Adrenal gland (tissue), 5 donors: ENCODE measurements at regions not wholly inside any gene's neighbourhood (a gene's known extent, or its start where the extent isn't known, plus 50 kb on each side); places are given as distances from the start of the nearest gene placed in this dataset.

ENCODE experiments used
- CTCF ChIP-seq, 6 experiments: fragments of 450-650 bp in 4 of 6; fragments of 200-600 bp in 2 of 6; sonication (generic) in 1 of 6; IDR thresholded peaks; 1 replicate in 5 of 6; 2 replicates in 1 of 6; pipeline versions ENCODE4 v1.5.1 to v1.8.0; 2016 to 2021; ENCODE audit warnings: antibody characterized with exemption in 6 of 6, mild to moderate bottlenecking in 2 of 6, moderate library complexity in 1 of 6
- POLR2A ChIP-seq, 2 donors: fragments of 450-650 bp; IDR thresholded peaks; one replicate each; pipeline ENCODE4 v1.6.1; 2017; ENCODE audit warnings: antibody characterized with exemption in 2 of 2, mild to moderate bottlenecking in 2 of 2, moderate library complexity in 1 of 2
- donor health status: DM: no; HTN: no; CAD: no.

- TF ChIP-seq CTCF (IDR thresholded peaks at IDR 0.05): no peak
- TF ChIP-seq POLR2A (IDR thresholded peaks at IDR 0.05): no peak
Measured at GRCh38 chr16:66311306-66311705, 55.2 kb upstream of the CDH5 start.
